GM23338 (cell line): ENCODE measurements at regions not wholly inside any gene's neighbourhood (a gene's known extent, or its start where the extent isn't known, plus 50 kb on each side); places are given as distances from the start of the nearest gene placed in this dataset.

ENCODE experiments used
- ATAC-seq: fragments of 200-7000 bp; cut with Tn5 transposase; 3 replicates; pipeline ENCODE4 v1.9.1; 2020
- DNase-seq: peaks from one replicate; pipeline ENCODE4 v3.0.0-alpha.2; 2015; ENCODE audit warnings: low spot score
- H2AFZ ChIP-seq: fragments of 200-600 bp; sonication (generic); 2 replicates; pipeline ENCODE4 v1.8.0; 2016; ENCODE audit warnings: antibody characterized with exemption, mild to moderate bottlenecking, moderate library complexity
- H3F3A ChIP-seq: fragments of 200-600 bp; sonication (generic); replicated peaks from 2 replicates; pipeline ENCODE4 v1.8.0; 2017; ENCODE audit warnings: antibody characterized with exemption, mixed run types, low read depth
- H3K27ac ChIP-seq: fragments of 200-600 bp; sonication (generic); 2 replicates; pipeline ENCODE4 v1.6.1; 2016; ENCODE audit warnings: low read depth
- H3K27me3 ChIP-seq: fragments of 200-600 bp; sonication (generic); 2 replicates; pipeline ENCODE4 v1.8.0; 2016; ENCODE audit warnings: mild to moderate bottlenecking, mixed run types, moderate library complexity; ENCODE audit not compliant: insufficient read depth
- H3K36me3 ChIP-seq: fragments of 200-600 bp; sonication (generic); 2 replicates; pipeline ENCODE4 v1.8.0; 2016; ENCODE audit warnings: mild to moderate bottlenecking; ENCODE audit not compliant: insufficient read depth
- H3K4me1 ChIP-seq: fragments of 200-600 bp; sonication (generic); 2 replicates; pipeline ENCODE4 v1.8.0; 2016; ENCODE audit warnings: mild to moderate bottlenecking, moderate library complexity; ENCODE audit not compliant: insufficient read depth
- H3K4me2 ChIP-seq: fragments of 200-600 bp; sonication (generic); 2 replicates; pipeline ENCODE4 v1.7.1; 2017; ENCODE audit warnings: mixed run types
- H3K4me3 ChIP-seq: fragments of 200-600 bp; sonication (generic); 2 replicates; pipeline ENCODE4 v1.6.1; 2016; ENCODE audit warnings: mixed run types
- H3K79me2 ChIP-seq: fragments of 200-600 bp; sonication (generic); replicated peaks from 2 replicates; pipeline ENCODE4 v1.8.0; 2017; ENCODE audit warnings: mild to moderate bottlenecking; ENCODE audit not compliant: insufficient read depth
- H3K9me2 ChIP-seq: fragments of 200-600 bp; sonication (generic); 2 replicates; pipeline ENCODE4 v1.8.0; 2017; ENCODE audit not compliant: insufficient read depth
- H4K20me1 ChIP-seq: fragments of 200-600 bp; sonication (generic); replicated peaks from 2 replicates; pipeline ENCODE4 v1.8.0; 2017; ENCODE audit warnings: mild to moderate bottlenecking; ENCODE audit not compliant: insufficient read depth
- H3K27ac Mint-ChIP-seq: 2 replicates; pipeline ENCODE4 v1.8.0; 2020; ENCODE audit warnings: inconsistent platforms, mild to moderate bottlenecking, moderate library complexity, mixed read lengths
- H3K27me3 Mint-ChIP-seq: 3 replicates; pipeline ENCODE4 v1.8.0; 2022; ENCODE audit warnings: low read depth, mild to moderate bottlenecking, moderate library complexity, mixed read lengths, inconsistent platforms; ENCODE audit not compliant: insufficient read depth, poor library complexity
- H3K36me3 Mint-ChIP-seq: 3 replicates; pipeline ENCODE4 v1.8.0; 2021; ENCODE audit warnings: low read depth, mild to moderate bottlenecking, inconsistent platforms, moderate library complexity, mixed read lengths
- H3K4me1 Mint-ChIP-seq: 3 replicates; pipeline ENCODE4 v1.8.0; 2020; ENCODE audit warnings: mild to moderate bottlenecking, inconsistent platforms, mixed read lengths
- H3K4me3 Mint-ChIP-seq: 3 replicates; pipeline ENCODE4 v1.8.0; 2021; ENCODE audit warnings: moderate library complexity, mild to moderate bottlenecking, inconsistent platforms, mixed read lengths
- H3K9me3 Mint-ChIP-seq: 3 replicates; pipeline ENCODE4 v1.8.0; 2020; ENCODE audit warnings: moderate library complexity, mild to moderate bottlenecking, inconsistent platforms, mixed read lengths
- CREB1 ChIP-seq: fragments of 250-450 bp; sonication (Bioruptor Pico); IDR thresholded peaks from 2 replicates; pipeline ENCODE4 v1.5.0; 2020; ENCODE audit warnings: low read depth, mild to moderate bottlenecking, moderate library complexity
- EZH2 ChIP-seq: fragments of 200-600 bp; sonication (generic); IDR thresholded peaks from one replicate; pipeline ENCODE4 v1.8.0; 2017; ENCODE audit warnings: antibody characterized with exemption, mild to moderate bottlenecking, low read depth; ENCODE audit not compliant: unreplicated experiment
- EZH2phosphoT487 ChIP-seq: fragments of 200-600 bp; sonication (generic); IDR thresholded peaks from one replicate; pipeline ENCODE4 v1.8.1; 2018; ENCODE audit warnings: antibody characterized with exemption; ENCODE audit not compliant: unreplicated experiment
- JUNB ChIP-seq: IDR thresholded peaks from one replicate; pipeline ENCODE4 v1.6.1; 2016; ENCODE audit warnings: antibody characterized with exemption; ENCODE audit not compliant: unreplicated experiment
- NANOG ChIP-seq: IDR thresholded peaks from 2 replicates; pipeline ENCODE4 v1.6.1; 2016; ENCODE audit warnings: antibody characterized with exemption, borderline replicate concordance
- POLR2AphosphoS5 ChIP-seq: IDR thresholded peaks from 2 replicates; pipeline ENCODE4 v1.6.1; 2016; ENCODE audit warnings: antibody characterized with exemption, low read depth
- STAT1 ChIP-seq: IDR thresholded peaks from one replicate; pipeline ENCODE4 v1.6.1; 2016; ENCODE audit warnings: antibody characterized with exemption; ENCODE audit not compliant: unreplicated experiment
- ZNF114 ChIP-seq: fragments of 250-450 bp; sonication (Bioruptor Pico); IDR thresholded peaks from 2 replicates; pipeline ENCODE4 v1.5.0; 2020; ENCODE audit warnings: mild to moderate bottlenecking, moderate library complexity
- ZNF331 ChIP-seq: fragments of 250-450 bp; sonication (Bioruptor Pico); IDR thresholded peaks from 2 replicates; pipeline ENCODE4 v1.5.0; 2020; ENCODE audit warnings: low read depth, mild to moderate bottlenecking, moderate library complexity
- TF ChIP-seq, protein P1 (sequence below), 2 experiments: fragments of 200-600 bp in 1 of 2; sonication (generic) in 1 of 2; conservative IDR thresholded peaks; 2 replicates each; pipeline versions ENCODE4 v1.5.1 to v1.6.1; 2016 to 2017; ENCODE audit warnings: antibody characterized with exemption in 2 of 2, low read depth in 2 of 2, mild to moderate bottlenecking in 2 of 2, moderate library complexity in 1 of 2
- TF ChIP-seq, protein P2 (sequence below): IDR thresholded peaks from 2 replicates; pipeline ENCODE4 v1.6.1; 2016; ENCODE audit warnings: antibody characterized with exemption
- TF ChIP-seq, protein P3 (sequence below): IDR thresholded peaks from one replicate; pipeline ENCODE4 v1.6.1; 2018; ENCODE audit warnings: antibody characterized with exemption; ENCODE audit not compliant: unreplicated experiment
- TF ChIP-seq, protein P4 (sequence below): fragments of 250-450 bp; sonication (Bioruptor Pico); IDR thresholded peaks from 2 replicates; pipeline ENCODE4 v1.5.0; 2020; ENCODE audit warnings: mild to moderate bottlenecking, moderate library complexity

DNA sequence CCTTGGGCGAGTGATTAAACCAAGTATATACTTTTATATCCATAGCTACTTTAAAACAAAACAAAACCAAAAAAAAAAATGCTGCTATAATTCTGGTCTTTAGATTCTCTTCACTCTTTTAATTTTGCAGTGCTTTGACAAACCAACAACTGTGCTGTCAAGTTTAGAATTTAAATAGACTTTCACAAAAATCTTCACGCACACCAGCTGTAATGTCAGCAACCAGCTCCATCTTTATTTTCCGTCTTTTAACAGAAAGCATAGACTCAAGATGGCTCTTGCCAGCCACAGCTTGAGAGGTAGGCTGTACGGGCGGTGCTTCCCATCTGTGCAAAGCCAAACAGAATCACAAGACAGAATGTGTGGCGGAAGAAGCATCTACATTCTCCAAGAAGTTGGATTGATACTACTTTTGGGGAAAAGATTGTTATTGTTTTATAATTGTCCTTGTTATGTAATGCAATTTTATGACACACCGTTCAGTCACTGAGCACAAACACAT is 388.3 kb upstream of the MAGEC2 start:
- Mint-ChIP-seq H3K27me3 (no peaks in the 10 kb centered on the region), H3K36me3 (no peaks in the 10 kb centered on the region; the same call in 2 of the 3 replicates), H3K4me3 (no peak overlapping the region), H3K4me1 (no peaks in the 10 kb centered on the region), H3K27ac (no peak overlapping the region), H3K9me3 (0 out of 3 replicates have a peak, but pooled peaks cover 3% of the 10 kb centered on the region)
- no peak overlapping the region for H2AFZ ChIP-seq
- H3K4me2 ChIP-seq = no peak overlapping the region
- ATAC-seq (no peak), DNase-seq (no peak)
- H3K4me1 ChIP-seq = no peaks in the 10 kb centered on the region
- H3K4me3 ChIP-seq = no peak overlapping the region
- H4K20me1 ChIP-seq = no peaks in the 10 kb centered on the region
- H3K9me2 ChIP-seq = no peaks in the 10 kb centered on the region
- H3F3A ChIP-seq = no peaks in the 10 kb centered on the region
- H3K27me3 ChIP-seq = no peaks in the 10 kb centered on the region
- TF ChIP-seq, protein P1, sequence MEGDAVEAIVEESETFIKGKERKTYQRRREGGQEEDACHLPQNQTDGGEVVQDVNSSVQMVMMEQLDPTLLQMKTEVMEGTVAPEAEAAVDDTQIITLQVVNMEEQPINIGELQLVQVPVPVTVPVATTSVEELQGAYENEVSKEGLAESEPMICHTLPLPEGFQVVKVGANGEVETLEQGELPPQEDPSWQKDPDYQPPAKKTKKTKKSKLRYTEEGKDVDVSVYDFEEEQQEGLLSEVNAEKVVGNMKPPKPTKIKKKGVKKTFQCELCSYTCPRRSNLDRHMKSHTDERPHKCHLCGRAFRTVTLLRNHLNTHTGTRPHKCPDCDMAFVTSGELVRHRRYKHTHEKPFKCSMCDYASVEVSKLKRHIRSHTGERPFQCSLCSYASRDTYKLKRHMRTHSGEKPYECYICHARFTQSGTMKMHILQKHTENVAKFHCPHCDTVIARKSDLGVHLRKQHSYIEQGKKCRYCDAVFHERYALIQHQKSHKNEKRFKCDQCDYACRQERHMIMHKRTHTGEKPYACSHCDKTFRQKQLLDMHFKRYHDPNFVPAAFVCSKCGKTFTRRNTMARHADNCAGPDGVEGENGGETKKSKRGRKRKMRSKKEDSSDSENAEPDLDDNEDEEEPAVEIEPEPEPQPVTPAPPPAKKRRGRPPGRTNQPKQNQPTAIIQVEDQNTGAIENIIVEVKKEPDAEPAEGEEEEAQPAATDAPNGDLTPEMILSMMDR (conservative IDR thresholded peaks at IDR 0.05; ENCODE audit: low read depth in 2 of 2) = no peak
- TF ChIP-seq, protein P2, sequence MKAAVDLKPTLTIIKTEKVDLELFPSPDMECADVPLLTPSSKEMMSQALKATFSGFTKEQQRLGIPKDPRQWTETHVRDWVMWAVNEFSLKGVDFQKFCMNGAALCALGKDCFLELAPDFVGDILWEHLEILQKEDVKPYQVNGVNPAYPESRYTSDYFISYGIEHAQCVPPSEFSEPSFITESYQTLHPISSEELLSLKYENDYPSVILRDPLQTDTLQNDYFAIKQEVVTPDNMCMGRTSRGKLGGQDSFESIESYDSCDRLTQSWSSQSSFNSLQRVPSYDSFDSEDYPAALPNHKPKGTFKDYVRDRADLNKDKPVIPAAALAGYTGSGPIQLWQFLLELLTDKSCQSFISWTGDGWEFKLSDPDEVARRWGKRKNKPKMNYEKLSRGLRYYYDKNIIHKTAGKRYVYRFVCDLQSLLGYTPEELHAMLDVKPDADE = no peak
- TF ChIP-seq, protein P3, sequence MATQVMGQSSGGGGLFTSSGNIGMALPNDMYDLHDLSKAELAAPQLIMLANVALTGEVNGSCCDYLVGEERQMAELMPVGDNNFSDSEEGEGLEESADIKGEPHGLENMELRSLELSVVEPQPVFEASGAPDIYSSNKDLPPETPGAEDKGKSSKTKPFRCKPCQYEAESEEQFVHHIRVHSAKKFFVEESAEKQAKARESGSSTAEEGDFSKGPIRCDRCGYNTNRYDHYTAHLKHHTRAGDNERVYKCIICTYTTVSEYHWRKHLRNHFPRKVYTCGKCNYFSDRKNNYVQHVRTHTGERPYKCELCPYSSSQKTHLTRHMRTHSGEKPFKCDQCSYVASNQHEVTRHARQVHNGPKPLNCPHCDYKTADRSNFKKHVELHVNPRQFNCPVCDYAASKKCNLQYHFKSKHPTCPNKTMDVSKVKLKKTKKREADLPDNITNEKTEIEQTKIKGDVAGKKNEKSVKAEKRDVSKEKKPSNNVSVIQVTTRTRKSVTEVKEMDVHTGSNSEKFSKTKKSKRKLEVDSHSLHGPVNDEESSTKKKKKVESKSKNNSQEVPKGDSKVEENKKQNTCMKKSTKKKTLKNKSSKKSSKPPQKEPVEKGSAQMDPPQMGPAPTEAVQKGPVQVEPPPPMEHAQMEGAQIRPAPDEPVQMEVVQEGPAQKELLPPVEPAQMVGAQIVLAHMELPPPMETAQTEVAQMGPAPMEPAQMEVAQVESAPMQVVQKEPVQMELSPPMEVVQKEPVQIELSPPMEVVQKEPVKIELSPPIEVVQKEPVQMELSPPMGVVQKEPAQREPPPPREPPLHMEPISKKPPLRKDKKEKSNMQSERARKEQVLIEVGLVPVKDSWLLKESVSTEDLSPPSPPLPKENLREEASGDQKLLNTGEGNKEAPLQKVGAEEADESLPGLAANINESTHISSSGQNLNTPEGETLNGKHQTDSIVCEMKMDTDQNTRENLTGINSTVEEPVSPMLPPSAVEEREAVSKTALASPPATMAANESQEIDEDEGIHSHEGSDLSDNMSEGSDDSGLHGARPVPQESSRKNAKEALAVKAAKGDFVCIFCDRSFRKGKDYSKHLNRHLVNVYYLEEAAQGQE = no peak
- no peak for TF ChIP-seq CREB1 (CRISPR knock-in tag)
- no peak for TF ChIP-seq STAT1
- TF ChIP-seq NANOG = no peak
- no peak for TF ChIP-seq JUNB
- no peak for TF ChIP-seq POLR2AphosphoS5
- TF ChIP-seq EZH2phosphoT487 = no peak
- TF ChIP-seq ZNF114 (CRISPR knock-in tag) = no peak
- TF ChIP-seq, protein P4, sequence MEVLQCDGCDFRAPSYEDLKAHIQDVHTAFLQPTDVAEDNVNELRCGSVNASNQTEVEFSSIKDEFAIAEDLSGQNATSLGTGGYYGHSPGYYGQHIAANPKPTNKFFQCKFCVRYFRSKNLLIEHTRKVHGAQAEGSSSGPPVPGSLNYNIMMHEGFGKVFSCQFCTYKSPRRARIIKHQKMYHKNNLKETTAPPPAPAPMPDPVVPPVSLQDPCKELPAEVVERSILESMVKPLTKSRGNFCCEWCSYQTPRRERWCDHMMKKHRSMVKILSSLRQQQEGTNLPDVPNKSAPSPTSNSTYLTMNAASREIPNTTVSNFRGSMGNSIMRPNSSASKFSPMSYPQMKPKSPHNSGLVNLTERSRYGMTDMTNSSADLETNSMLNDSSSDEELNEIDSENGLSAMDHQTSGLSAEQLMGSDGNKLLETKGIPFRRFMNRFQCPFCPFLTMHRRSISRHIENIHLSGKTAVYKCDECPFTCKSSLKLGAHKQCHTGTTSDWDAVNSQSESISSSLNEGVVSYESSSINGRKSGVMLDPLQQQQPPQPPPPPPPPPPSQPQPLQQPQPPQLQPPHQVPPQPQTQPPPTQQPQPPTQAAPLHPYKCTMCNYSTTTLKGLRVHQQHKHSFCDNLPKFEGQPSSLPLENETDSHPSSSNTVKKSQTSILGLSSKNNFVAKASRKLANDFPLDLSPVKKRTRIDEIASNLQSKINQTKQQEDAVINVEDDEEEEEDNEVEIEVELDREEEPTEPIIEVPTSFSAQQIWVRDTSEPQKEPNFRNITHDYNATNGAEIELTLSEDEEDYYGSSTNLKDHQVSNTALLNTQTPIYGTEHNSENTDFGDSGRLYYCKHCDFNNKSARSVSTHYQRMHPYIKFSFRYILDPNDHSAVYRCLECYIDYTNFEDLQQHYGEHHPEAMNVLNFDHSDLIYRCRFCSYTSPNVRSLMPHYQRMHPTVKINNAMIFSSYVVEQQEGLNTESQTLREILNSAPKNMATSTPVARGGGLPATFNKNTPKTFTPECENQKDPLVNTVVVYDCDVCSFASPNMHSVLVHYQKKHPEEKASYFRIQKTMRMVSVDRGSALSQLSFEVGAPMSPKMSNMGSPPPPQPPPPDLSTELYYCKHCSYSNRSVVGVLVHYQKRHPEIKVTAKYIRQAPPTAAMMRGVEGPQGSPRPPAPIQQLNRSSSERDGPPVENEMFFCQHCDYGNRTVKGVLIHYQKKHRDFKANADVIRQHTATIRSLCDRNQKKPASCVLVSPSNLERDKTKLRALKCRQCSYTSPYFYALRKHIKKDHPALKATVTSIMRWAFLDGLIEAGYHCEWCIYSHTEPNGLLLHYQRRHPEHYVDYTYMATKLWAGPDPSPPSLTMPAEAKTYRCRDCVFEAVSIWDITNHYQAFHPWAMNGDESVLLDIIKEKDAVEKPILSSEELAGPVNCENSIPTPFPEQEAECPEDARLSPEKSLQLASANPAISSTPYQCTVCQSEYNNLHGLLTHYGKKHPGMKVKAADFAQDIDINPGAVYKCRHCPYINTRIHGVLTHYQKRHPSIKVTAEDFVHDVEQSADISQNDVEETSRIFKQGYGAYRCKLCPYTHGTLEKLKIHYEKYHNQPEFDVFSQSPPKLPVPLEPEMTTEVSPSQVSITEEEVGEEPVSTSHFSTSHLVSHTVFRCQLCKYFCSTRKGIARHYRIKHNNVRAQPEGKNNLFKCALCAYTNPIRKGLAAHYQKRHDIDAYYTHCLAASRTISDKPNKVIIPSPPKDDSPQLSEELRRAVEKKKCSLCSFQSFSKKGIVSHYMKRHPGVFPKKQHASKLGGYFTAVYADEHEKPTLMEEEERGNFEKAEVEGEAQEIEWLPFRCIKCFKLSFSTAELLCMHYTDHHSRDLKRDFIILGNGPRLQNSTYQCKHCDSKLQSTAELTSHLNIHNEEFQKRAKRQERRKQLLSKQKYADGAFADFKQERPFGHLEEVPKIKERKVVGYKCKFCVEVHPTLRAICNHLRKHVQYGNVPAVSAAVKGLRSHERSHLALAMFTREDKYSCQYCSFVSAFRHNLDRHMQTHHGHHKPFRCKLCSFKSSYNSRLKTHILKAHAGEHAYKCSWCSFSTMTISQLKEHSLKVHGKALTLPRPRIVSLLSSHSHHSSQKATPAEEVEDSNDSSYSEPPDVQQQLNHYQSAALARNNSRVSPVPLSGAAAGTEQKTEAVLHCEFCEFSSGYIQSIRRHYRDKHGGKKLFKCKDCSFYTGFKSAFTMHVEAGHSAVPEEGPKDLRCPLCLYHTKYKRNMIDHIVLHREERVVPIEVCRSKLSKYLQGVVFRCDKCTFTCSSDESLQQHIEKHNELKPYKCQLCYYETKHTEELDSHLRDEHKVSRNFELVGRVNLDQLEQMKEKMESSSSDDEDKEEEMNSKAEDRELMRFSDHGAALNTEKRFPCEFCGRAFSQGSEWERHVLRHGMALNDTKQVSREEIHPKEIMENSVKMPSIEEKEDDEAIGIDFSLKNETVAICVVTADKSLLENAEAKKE (CRISPR knock-in tag) = no peak
- no peak for TF ChIP-seq ZNF331
- no peak for TF ChIP-seq EZH2
- no peak overlapping the region for H3K27ac ChIP-seq
- no peaks in the 10 kb centered on the region for H3K36me3 ChIP-seq
- H3K79me2 ChIP-seq = no peaks in the 10 kb centered on the region
